HepG2 (cell line): ENCODE measurements at regions not wholly inside any gene's neighbourhood (a gene's known extent, or its start where the extent isn't known, plus 50 kb on each side); places are given as distances from the start of the nearest gene placed in this dataset.

Source experiments
- ATAC-seq: fragments of 200-7000 bp; cut with Tn5 transposase; 3 replicates; pipeline ENCODE4 v1.9.1; 2020; ENCODE audit warnings: mild to moderate bottlenecking, moderate library complexity
- BruUV-seq: library from RNA; stranded (reverse); fragments of 400-500 nt; replicated peaks from 2 replicates; lab custom pipeline; 2021; lab: Mats Ljungman, UMichigan
- CTCF ChIA-PET: fragments of 300-600 bp; formaldehyde crosslinking; extraction: SDS; loops from one replicate; lab custom pipeline; 2021; ENCODE audit warnings: low total read pairs, inconsistent platforms, low intra/inter-chr PET ratio; lab: Yijun Ruan, JAX
- POLR2A ChIA-PET: fragments of 350-600 bp; sonication (Branson Sonifier 250); formaldehyde crosslinking; loops from one replicate; lab custom pipeline; 2020; ENCODE audit warnings: antibody characterized with exemption, inconsistent platforms; lab: Yijun Ruan, JAX
- DNase-seq: peaks from one replicate; pipeline ENCODE4 v3.0.0-alpha.2; 2015; ENCODE audit warnings: low spot score
- FAIRE-seq: peaks from 3 replicates; lab custom pipeline; 2011; peaks lifted over from hg19 to GRCh38; lab: Jason Lieb, UNC
- H2AFZ ChIP-seq: one replicate; pipeline ENCODE4 v1.6.1; 2011; ENCODE audit warnings: low read length, inconsistent platforms
- H3K27ac ChIP-seq: fragments of 300-600 bp; 3 replicates; pipeline ENCODE4 v1.8.0; 2011; ENCODE audit warnings: mixed run types, mild to moderate bottlenecking, mixed read lengths, low read length, inconsistent platforms; ENCODE audit not compliant: insufficient read depth; ENCODE audit errors: extremely low read length
- H3K27me3 ChIP-seq, 2 experiments: fragments of 200-600 bp in 1 of 2; 2 replicates in 1 of 2; 3 replicates in 1 of 2; pipeline versions ENCODE4 v1.6.0 to v1.8.0; 2011; ENCODE audit warnings: low read length in 2 of 2, mild to moderate bottlenecking in 2 of 2, moderate library complexity in 2 of 2, inconsistent platforms in 1 of 2; ENCODE audit not compliant: insufficient read depth in 2 of 2, control insufficient read depth in 1 of 2
- H3K36me3 ChIP-seq, 2 experiments: fragments of 200-600 bp in 1 of 2; replicated peaks in 1 of 2; 2 replicates in 1 of 2; 3 replicates in 1 of 2; pipeline versions ENCODE4 v1.5.1 to v1.8.0; 2011; ENCODE audit warnings: low read length in 2 of 2, inconsistent platforms in 1 of 2; ENCODE audit not compliant: insufficient read depth in 2 of 2, control insufficient read depth in 1 of 2
- H3K4me1 ChIP-seq: 2 replicates; pipeline ENCODE4 v1.5.1; 2012; ENCODE audit warnings: low read length, inconsistent platforms; ENCODE audit not compliant: insufficient read depth
- H3K4me2 ChIP-seq: 2 replicates; pipeline ENCODE4 v1.6.0; 2011; ENCODE audit warnings: low read depth, low read length, inconsistent platforms
- H3K4me3 ChIP-seq, 3 experiments: fragments of 200-600 bp in 1 of 3; sonication (generic), shearing (Covaris generic) in 1 of 3; replicated peaks in 1 of 3; 2 replicates each; pipeline ENCODE4 v1.5.1; 2011 to 2016; ENCODE audit warnings: low read length in 3 of 3, inconsistent platforms in 2 of 3, low read depth in 2 of 3, mild to moderate bottlenecking in 2 of 3, control low read depth in 1 of 3, mixed read lengths in 1 of 3; ENCODE audit not compliant: insufficient read depth in 1 of 3
- H3K79me2 ChIP-seq: one replicate; pipeline ENCODE4 v1.6.1; 2011; ENCODE audit warnings: low read length, inconsistent platforms; ENCODE audit not compliant: insufficient read depth
- H3K9ac ChIP-seq: 2 replicates; pipeline ENCODE4 v1.6.0; 2011; ENCODE audit warnings: mild to moderate bottlenecking, low read depth, low read length, inconsistent platforms; ENCODE audit not compliant: insufficient read depth
- H3K9me3 ChIP-seq: 2 replicates; pipeline ENCODE4 v1.5.1; 2012; ENCODE audit warnings: mild to moderate bottlenecking, low read length
- H4K20me1 ChIP-seq: 2 replicates; pipeline ENCODE4 v1.6.0; 2011; ENCODE audit warnings: inconsistent platforms, mild to moderate bottlenecking, low read length, moderate library complexity; ENCODE audit not compliant: insufficient read depth
- CEBPG ChIP-seq: IDR thresholded peaks from 2 replicates; pipeline ENCODE4 v1.6.1; 2016
- HMGA1 ChIP-seq: sonication (generic); formaldehyde crosslinking; conservative IDR thresholded peaks from 2 replicates; pipeline ENCODE4 v1.4.0; 2020; ENCODE audit warnings: missing genetic modification reagents
- HNF4G ChIP-seq, 2 experiments: sonication (generic) in 1 of 2; formaldehyde crosslinking in 1 of 2; IDR thresholded peaks; 2 replicates each; pipeline versions ENCODE4 v1.4.0 to v1.6.1; 2011 to 2020; ENCODE audit warnings: borderline replicate concordance in 2 of 2, low read depth in 2 of 2, mild to moderate bottlenecking in 2 of 2, low read length in 1 of 2, missing genetic modification reagents in 1 of 2, moderate library complexity in 1 of 2
- HOXA5 ChIP-seq: sonication (generic); formaldehyde crosslinking; IDR thresholded peaks from 2 replicates; pipeline ENCODE4 v1.4.0; 2020; ENCODE audit warnings: missing genetic modification reagents
- MTF1 ChIP-seq: sonication (generic); formaldehyde crosslinking; IDR thresholded peaks from 2 replicates; pipeline ENCODE4 v1.5.0; 2020; ENCODE audit warnings: missing genetic modification reagents
- NAIF1 ChIP-seq: sonication (generic); formaldehyde crosslinking; IDR thresholded peaks from 2 replicates; pipeline ENCODE4 v1.5.0; 2020; ENCODE audit warnings: mild to moderate bottlenecking, missing genetic modification reagents, borderline replicate concordance
- SKI ChIP-seq: fragments of 450-650 bp; IDR thresholded peaks from one replicate; pipeline ENCODE4 v1.6.1; 2018; ENCODE audit warnings: mild to moderate bottlenecking; ENCODE audit not compliant: partially characterized antibody
- SRSF9 ChIP-seq: fragments of 200-400 bp; formaldehyde crosslinking; IDR thresholded peaks from 2 replicates; pipeline ENCODE4 v1.6.1; 2018; ENCODE audit warnings: borderline replicate concordance, mild to moderate bottlenecking, low read depth, low read length; ENCODE audit not compliant: insufficient read depth, poor library complexity, severe bottlenecking
- STAT6 ChIP-seq: sonication (generic); formaldehyde crosslinking; IDR thresholded peaks from 2 replicates; pipeline ENCODE4 v1.4.0; 2020; ENCODE audit warnings: missing genetic modification reagents, mild to moderate bottlenecking, borderline replicate concordance
- TRIM22 ChIP-seq: fragments of 450-650 bp; IDR thresholded peaks from 2 replicates; pipeline ENCODE4 v1.6.1; 2017
- ZHX1 ChIP-seq: sonication (generic); formaldehyde crosslinking; IDR thresholded peaks from 2 replicates; pipeline ENCODE4 v1.8.1; 2022; ENCODE audit warnings: low read depth, mild to moderate bottlenecking, missing genetic modification reagents
- ZNF343 ChIP-seq: sonication (generic); formaldehyde crosslinking; IDR thresholded peaks from 2 replicates; pipeline ENCODE4 v1.4.0; 2020; ENCODE audit warnings: mild to moderate bottlenecking, missing genetic modification reagents
- ZNF414 ChIP-seq: sonication (generic); formaldehyde crosslinking; IDR thresholded peaks from 2 replicates; pipeline ENCODE4 v1.5.0; 2020; ENCODE audit warnings: missing genetic modification reagents
- ZNF550 ChIP-seq: sonication (generic); formaldehyde crosslinking; IDR thresholded peaks from 2 replicates; pipeline ENCODE4 v1.4.0; 2020; ENCODE audit warnings: mild to moderate bottlenecking, missing genetic modification reagents, borderline replicate concordance
- ZNF574 ChIP-seq: sonication (generic); formaldehyde crosslinking; IDR thresholded peaks from 2 replicates; pipeline ENCODE4 v1.4.0; 2020; ENCODE audit warnings: missing genetic modification reagents
- WGBS: methylation state at CpG from one replicate; pipeline ENCODE4 v1.1.6; 2017; ENCODE audit warnings: low lambda C conversion rate; 5-methylcytosine and 5-hydroxymethylcytosine counted together
- in situ Hi-C: cut with HindIII; loops from 2 replicates; pipeline ENCODE4 v1.10.0; 2017; ENCODE audit warnings: low pct_unique_long_range_greater_than_20kb; ENCODE audit not compliant: extremely low pct_ligation_motif_present
- intact Hi-C: fragments of 100-400 bp; cut with micrococcal nuclease; formaldehyde crosslinking; loops from one replicate; pipeline ENCODE4 v1.10.0; 2022; ENCODE audit not compliant: unreplicated experiment

- Histone ChIP-seq H3K36me3 (no peaks in the 10 kb centered on the region), H2AFZ (no peak overlapping the region), H3K4me1 (no peaks in the 10 kb centered on the region), H3K27me3 (no peaks in the 10 kb centered on the region), H3K9ac (no peak overlapping the region), H4K20me1 (no peaks in the 10 kb centered on the region), H3K9me3 (no peaks in the 10 kb centered on the region), H3K27ac (no peak overlapping the region), H3K4me3 (no peak overlapping the region), H3K79me2 (no peaks in the 10 kb centered on the region), H3K4me2 (no peak overlapping the region)
- in situ Hi-C loops, result no loop called here
- 2% methylated on average over 4 of the region's 4 CpGs for WGBS
- ChIA-PET POLR2A (no interaction called here), CTCF (no interaction called here)
- DNase-seq (no peak), ATAC-seq (no peak), FAIRE-seq (no peak)
- no TSS peak for BruUV-seq
- intact Hi-C loops, result no loop called here
- TF ChIP-seq HOXA5 (no peak), ZNF574 (CRISPR knock-in tag) (no peak), ZNF343 (CRISPR knock-in tag) (no peak), SKI (no peak), ZHX1 (CRISPR knock-in tag) (no peak), ZNF414 (CRISPR knock-in tag) (no peak), SRSF9 (no peak), MTF1 (CRISPR knock-in tag) (no peak), HMGA1 (CRISPR knock-in tag) (no peak), TRIM22 (no peak), STAT6 (CRISPR knock-in tag) (no peak), NAIF1 (CRISPR knock-in tag) (no peak), CEBPG (CRISPR knock-in tag) (no peak), ZNF550 (CRISPR knock-in tag) (no peak), HNF4G (IDR thresholded peaks at IDR 0.05; ENCODE audit: borderline replicate concordance, low read depth, low read length) (no peak), HNF4G (CRISPR knock-in tag; IDR thresholded peaks at IDR 0.05; ENCODE audit: borderline replicate concordance, low read depth) (no peak)
Measured at GRCh38 chr7:119967221-119967620, 305.8 kb upstream of the KCND2 start.
